Liver (tissue), 3 donors: ENCODE measurements at regions not wholly inside any gene's neighbourhood (a gene's known extent, or its start where the extent isn't known, plus 50 kb on each side); places are given as distances from the start of the nearest gene placed in this dataset.

Source experiments
- ATF3 ChIP-seq: IDR thresholded peaks from 2 replicates; pipeline ENCODE4 v1.6.1; 2016; ENCODE audit warnings: antibody characterized with exemption
- CTCF ChIP-seq: fragments of 150-350 bp; IDR thresholded peaks from 2 replicates; pipeline ENCODE4 v1.5.1; 2017; ENCODE audit warnings: improper control_type of control experiment, low read depth, low read length; ENCODE audit not compliant: missing input control
- HNF4A ChIP-seq, 2 donors: conservative IDR thresholded peaks; 2 replicates each; pipeline ENCODE4 v1.6.1; 2016; ENCODE audit warnings: antibody characterized with exemption in 2 of 2, mild to moderate bottlenecking in 2 of 2
- HNF4G ChIP-seq: IDR thresholded peaks from 2 replicates; pipeline ENCODE4 v1.6.1; 2016; ENCODE audit warnings: antibody characterized with exemption
- MAX ChIP-seq: IDR thresholded peaks from 2 replicates; pipeline ENCODE4 v1.6.1; 2016; ENCODE audit warnings: antibody characterized with exemption
- RAD21 ChIP-seq, 2 donors: IDR thresholded peaks; 2 replicates each; pipeline ENCODE4 v1.6.1; 2016; ENCODE audit warnings: antibody characterized with exemption in 2 of 2, mild to moderate bottlenecking in 2 of 2
- REST ChIP-seq: IDR thresholded peaks from 2 replicates; pipeline ENCODE4 v1.6.1; 2016; ENCODE audit warnings: antibody characterized with exemption, mild to moderate bottlenecking
- SP1 ChIP-seq: IDR thresholded peaks from 2 replicates; pipeline ENCODE4 v1.6.1; 2018; ENCODE audit warnings: antibody characterized with exemption, mild to moderate bottlenecking
- TAF1 ChIP-seq: conservative IDR thresholded peaks from 2 replicates; pipeline ENCODE4 v1.6.1; 2016; ENCODE audit warnings: antibody characterized with exemption, mild to moderate bottlenecking
- YY1 ChIP-seq: IDR thresholded peaks from 2 replicates; pipeline ENCODE4 v1.6.1; 2016; ENCODE audit warnings: antibody characterized with exemption, mild to moderate bottlenecking
- ZBTB33 ChIP-seq: IDR thresholded peaks from 2 replicates; pipeline ENCODE4 v1.6.1; 2016; ENCODE audit warnings: antibody characterized with exemption
- donor health status: healthy.
- donor health status: healthy.

GRCh38 chr1:182255494-182255893, 136.1 kb downstream of the GLUL start:
- TF ChIP-seq REST (no peak), MAX (no peak), RAD21 (IDR thresholded peaks at IDR 0.05) (no peak), CTCF (no peak), TAF1 (no peak), ZBTB33 (no peak), YY1 (no peak), ATF3 (no peak), HNF4A (conservative IDR thresholded peaks at IDR 0.05) (no peak), SP1 (no peak), HNF4G (no peak)
